Activated CD8-positive, alpha-beta T cell treated with anti-CD3 and anti-CD28 coated beads, Interleukin-2, amount 10 ng/mL, durations not matched to agents 7 days and 5 days (primary cell): ENCODE measurements at regions not wholly inside any gene's neighbourhood (a gene's known extent, or its start where the extent isn't known, plus 50 kb on each side); places are given as distances from the start of the nearest gene placed in this dataset.

Experiments used
- ATAC-seq: fragments of 150-1000 bp; cut with Tn5 transposase; one replicate; pipeline ENCODE4 v1.10.0; 2021; ENCODE audit warnings: moderate library complexity
- CTCF ChIA-PET: fragments of 350-600 bp; sonication (Branson Sonifier 250); formaldehyde crosslinking; loops from one replicate; lab custom pipeline; 2021; ENCODE audit warnings: antibody characterized with exemption; lab: Charles Lee
- POLR2A ChIA-PET: fragments of 350-600 bp; sonication (Branson Sonifier 250); formaldehyde crosslinking; loops from one replicate; lab custom pipeline; 2021; ENCODE audit warnings: antibody characterized with exemption; lab: Charles Lee
- DNase-seq: peaks from one replicate; pipeline ENCODE4 v3.0.0-alpha.2; 2020
- H3K27ac Mint-ChIP-seq: one replicate; pipeline ENCODE4 v1.8.0; 2021; ENCODE audit warnings: mild to moderate bottlenecking, mixed read lengths
- H3K27me3 Mint-ChIP-seq: one replicate; pipeline ENCODE4 v1.8.0; 2021; ENCODE audit warnings: low read depth, mixed read lengths
- H3K36me3 Mint-ChIP-seq: one replicate; pipeline ENCODE4 v1.8.0; 2021; ENCODE audit warnings: low read depth, mixed read lengths
- H3K4me1 Mint-ChIP-seq: one replicate; pipeline ENCODE4 v1.8.0; 2021; ENCODE audit warnings: low read depth, mixed read lengths
- H3K4me3 Mint-ChIP-seq: one replicate; pipeline ENCODE4 v1.8.0; 2021; ENCODE audit warnings: mild to moderate bottlenecking, mixed read lengths
- H3K9me3 Mint-ChIP-seq: one replicate; pipeline ENCODE4 v1.8.0; 2022; ENCODE audit warnings: mixed read lengths; ENCODE audit not compliant: insufficient read depth

GRCh38 chr6:126182650-126183311 lies 157.1 kb upstream of the CENPW start:
- ATAC-seq (no peak), DNase-seq (no peak)
- ChIA-PET CTCF (no interaction called here), POLR2A (no interaction called here)
- H3K27ac Mint-ChIP-seq = no peak overlapping the region
- H3K36me3 Mint-ChIP-seq = no peaks in the 10 kb centered on the region
- no peak overlapping the region for H3K4me3 Mint-ChIP-seq
- H3K4me1 Mint-ChIP-seq = no peaks in the 10 kb centered on the region
- no peaks in the 10 kb centered on the region for H3K27me3 Mint-ChIP-seq
- H3K9me3 Mint-ChIP-seq = no peaks in the 10 kb centered on the region

GRCh38 chr6:126185774-126186173 lies 154.1 kb upstream of the CENPW start:
- Mint-ChIP-seq H3K9me3 (no peaks in the 10 kb centered on the region), H3K4me1 (no peaks in the 10 kb centered on the region), H3K27me3 (no peaks in the 10 kb centered on the region), H3K36me3 (no peaks in the 10 kb centered on the region), H3K27ac (no peak overlapping the region), H3K4me3 (no peak overlapping the region)
- ChIA-PET POLR2A (no interaction called here), CTCF (no interaction called here)
- ATAC-seq (no peak), DNase-seq (no peak)

DNA sequence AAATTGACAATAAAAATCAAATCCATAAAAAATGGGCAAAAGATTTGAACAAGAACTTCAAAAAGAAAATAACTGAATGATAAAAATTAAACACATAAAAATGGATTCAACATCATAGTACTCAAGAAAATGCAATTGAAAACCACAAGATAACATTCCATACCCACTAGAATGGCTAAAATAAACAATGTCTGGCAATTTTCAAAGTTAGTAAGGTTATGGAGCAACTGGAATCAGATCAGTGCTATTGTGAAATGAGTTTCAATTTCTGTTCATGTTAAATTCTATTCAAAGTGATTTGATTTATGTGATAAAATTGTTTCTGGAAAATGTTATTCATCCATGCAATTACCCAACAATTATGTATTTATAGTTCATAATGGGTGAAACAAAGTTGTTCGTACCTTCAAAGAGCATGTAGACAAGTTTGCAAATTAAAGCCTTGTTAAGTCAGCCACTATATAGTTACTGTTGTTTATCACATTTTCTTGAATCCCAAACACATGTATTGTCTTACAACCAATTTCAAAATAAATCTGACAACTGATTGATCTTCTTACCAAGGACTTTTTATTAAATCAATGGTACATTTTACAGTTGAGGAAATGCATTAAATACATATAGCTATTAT lies 151.5 kb upstream of the CENPW start:
- H3K4me3 Mint-ChIP-seq = no peak overlapping the region
- no peaks in the 10 kb centered on the region for H3K27me3 Mint-ChIP-seq
- H3K9me3 Mint-ChIP-seq = no peaks in the 10 kb centered on the region
- no peaks in the 10 kb centered on the region for H3K4me1 Mint-ChIP-seq
- H3K27ac Mint-ChIP-seq = no peak overlapping the region
- no peak for DNase-seq
- ChIA-PET POLR2A (no interaction called here), CTCF (no interaction called here)
- no peaks in the 10 kb centered on the region for H3K36me3 Mint-ChIP-seq
- ATAC-seq = no peak

DNA sequence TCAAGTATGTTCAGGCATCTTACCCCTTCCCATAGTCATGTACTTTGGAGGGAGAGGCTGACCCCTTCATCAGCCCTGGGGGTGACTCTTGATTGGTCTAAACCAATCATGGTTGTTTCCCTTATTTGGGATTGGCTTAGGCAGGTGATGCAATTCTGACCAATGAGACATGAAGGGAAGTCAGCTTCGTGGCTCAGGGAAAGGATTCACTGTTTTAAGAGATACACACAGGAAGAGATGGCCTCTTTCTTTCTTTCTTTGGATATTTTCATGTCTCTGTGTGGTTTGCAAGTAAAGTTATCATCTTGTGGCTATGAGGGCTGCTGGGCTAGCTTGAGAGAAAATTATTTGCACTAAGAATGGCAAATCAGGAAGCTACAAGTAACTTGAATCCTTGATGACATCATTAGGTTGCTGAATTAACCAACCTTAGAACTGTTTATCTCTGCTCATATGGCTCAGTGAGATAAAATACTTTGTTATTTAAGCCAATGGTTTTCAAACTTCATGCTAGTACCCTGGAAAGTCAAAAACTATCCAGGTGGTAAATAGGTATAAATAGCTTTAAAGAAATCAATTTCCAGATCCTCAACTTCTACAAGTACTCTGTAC lies 144.2 kb upstream of the CENPW start:
- Mint-ChIP-seq H3K36me3 (peaks cover 3% of the 10 kb centered on the region), H3K4me3 (no peak overlapping the region), H3K4me1 (peaks cover 11% of the 10 kb centered on the region), H3K27me3 (no peaks in the 10 kb centered on the region), H3K9me3 (peaks cover 3% of the 10 kb centered on the region), H3K27ac (no peak overlapping the region)
- DNase-seq (no peak), ATAC-seq (no peak)
- POLR2A ChIA-PET = no interaction called here
- CTCF ChIA-PET = no interaction called here

DNA sequence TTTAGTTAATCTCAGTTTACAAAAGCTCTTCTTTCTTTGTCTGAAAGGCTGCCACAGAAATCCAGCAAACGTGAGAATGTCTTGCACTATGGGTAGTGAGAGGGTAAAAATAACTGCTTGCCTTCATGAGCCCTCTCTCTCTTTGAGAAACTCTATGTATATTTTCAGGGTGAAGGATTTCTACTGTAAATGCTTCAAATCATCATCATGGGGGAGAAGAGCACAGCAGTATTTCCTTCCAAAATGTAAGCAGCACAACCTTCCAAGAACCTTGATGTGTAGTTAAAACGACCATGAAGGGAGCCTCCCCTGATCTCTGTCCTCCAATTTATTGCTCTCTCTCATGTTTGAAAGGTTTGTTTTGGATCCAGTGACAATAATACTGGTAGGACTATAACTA lies 141.3 kb upstream of the CENPW start:
- ATAC-seq (no peak), DNase-seq (no peak)
- H3K36me3 Mint-ChIP-seq = peaks cover 3% of the 10 kb centered on the region
- no peak overlapping the region for H3K27ac Mint-ChIP-seq
- H3K4me1 Mint-ChIP-seq = peaks cover 11% of the 10 kb centered on the region
- H3K9me3 Mint-ChIP-seq = peaks cover 3% of the 10 kb centered on the region
- no peak overlapping the region for H3K4me3 Mint-ChIP-seq
- ChIA-PET POLR2A (no interaction called here), CTCF (no interaction called here)
- no peaks in the 10 kb centered on the region for H3K27me3 Mint-ChIP-seq

- H3K9me3 Mint-ChIP-seq = peaks cover 3% of the 10 kb centered on the region
- ATAC-seq = peak; percentile 42
- POLR2A ChIA-PET = no interaction called here
- no peak overlapping the region for H3K4me3 Mint-ChIP-seq
- H3K27me3 Mint-ChIP-seq = no peaks in the 10 kb centered on the region
- CTCF ChIA-PET = no interaction called here
- DNase-seq = no peak
- H3K36me3 Mint-ChIP-seq = peaks cover 3% of the 10 kb centered on the region
- no peak overlapping the region for H3K27ac Mint-ChIP-seq
- peaks cover 11% of the 10 kb centered on the region for H3K4me1 Mint-ChIP-seq
Measured at GRCh38 chr6:126199466-126199865, 140.4 kb upstream of the CENPW start.

DNA sequence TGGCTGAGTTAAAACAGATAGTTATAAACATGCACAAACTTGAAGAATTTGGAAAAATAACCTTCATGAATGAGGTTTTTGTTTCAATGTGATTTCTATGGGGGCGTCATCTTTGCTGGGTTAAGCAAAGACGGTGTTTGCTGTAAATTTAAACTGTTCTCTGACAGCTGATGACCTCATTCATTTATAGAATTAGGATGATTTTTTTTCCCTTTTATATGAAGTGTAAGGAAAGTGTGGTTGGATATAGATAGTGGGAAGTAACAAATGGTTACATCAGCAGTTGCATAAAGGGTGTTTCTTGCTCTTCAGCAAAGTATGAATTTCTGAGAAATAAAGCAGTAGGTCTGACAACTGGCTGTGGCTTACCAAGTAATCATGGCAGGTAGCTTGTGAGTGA lies 137.2 kb upstream of the CENPW start:
- POLR2A ChIA-PET = no interaction called here
- peaks cover 6% of the 10 kb centered on the region for H3K4me1 Mint-ChIP-seq
- no peak overlapping the region for H3K4me3 Mint-ChIP-seq
- no peaks in the 10 kb centered on the region for H3K27me3 Mint-ChIP-seq
- H3K36me3 Mint-ChIP-seq = peaks cover 3% of the 10 kb centered on the region
- H3K27ac Mint-ChIP-seq = no peak overlapping the region
- no peaks in the 10 kb centered on the region for H3K9me3 Mint-ChIP-seq
- CTCF ChIA-PET = no interaction called here
- DNase-seq = no peak
- no peak for ATAC-seq

DNA sequence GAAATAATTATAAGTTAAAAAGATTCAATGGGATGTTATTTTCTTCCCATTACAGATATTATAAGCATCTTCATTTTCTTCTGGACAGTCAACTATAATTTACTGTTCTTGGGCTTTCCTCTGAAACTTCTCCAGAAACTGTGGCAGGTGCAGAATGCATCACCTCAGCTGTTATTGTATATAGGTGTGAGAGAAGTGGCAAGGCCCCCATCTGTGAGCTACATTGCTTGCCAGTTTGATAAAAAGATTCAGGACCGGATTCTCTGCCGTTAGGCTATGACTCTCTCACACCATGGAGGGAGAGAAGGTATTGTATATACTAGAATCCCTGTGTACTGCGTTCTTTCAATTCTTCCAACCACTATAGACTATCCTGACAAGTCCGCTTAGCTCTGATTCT lies 135.8 kb upstream of the CENPW start:
- Mint-ChIP-seq H3K9me3 (no peaks in the 10 kb centered on the region), H3K4me1 (peaks cover 6% of the 10 kb centered on the region), H3K27me3 (no peaks in the 10 kb centered on the region), H3K4me3 (no peak overlapping the region), H3K36me3 (peaks cover 3% of the 10 kb centered on the region), H3K27ac (no peak overlapping the region)
- ATAC-seq (no peak), DNase-seq (no peak)
- ChIA-PET CTCF (no interaction called here), POLR2A (no interaction called here)

GRCh38 chr6:126204598-126204997 lies 135.3 kb upstream of the CENPW start:
- ATAC-seq (no peak), DNase-seq (no peak)
- Mint-ChIP-seq H3K27ac (no peak overlapping the region), H3K4me1 (peaks cover 4% of the 10 kb centered on the region), H3K36me3 (peaks cover 3% of the 10 kb centered on the region), H3K27me3 (no peaks in the 10 kb centered on the region), H3K9me3 (no peaks in the 10 kb centered on the region), H3K4me3 (no peak overlapping the region)
- CTCF ChIA-PET = no interaction called here
- POLR2A ChIA-PET = no interaction called here

DNA sequence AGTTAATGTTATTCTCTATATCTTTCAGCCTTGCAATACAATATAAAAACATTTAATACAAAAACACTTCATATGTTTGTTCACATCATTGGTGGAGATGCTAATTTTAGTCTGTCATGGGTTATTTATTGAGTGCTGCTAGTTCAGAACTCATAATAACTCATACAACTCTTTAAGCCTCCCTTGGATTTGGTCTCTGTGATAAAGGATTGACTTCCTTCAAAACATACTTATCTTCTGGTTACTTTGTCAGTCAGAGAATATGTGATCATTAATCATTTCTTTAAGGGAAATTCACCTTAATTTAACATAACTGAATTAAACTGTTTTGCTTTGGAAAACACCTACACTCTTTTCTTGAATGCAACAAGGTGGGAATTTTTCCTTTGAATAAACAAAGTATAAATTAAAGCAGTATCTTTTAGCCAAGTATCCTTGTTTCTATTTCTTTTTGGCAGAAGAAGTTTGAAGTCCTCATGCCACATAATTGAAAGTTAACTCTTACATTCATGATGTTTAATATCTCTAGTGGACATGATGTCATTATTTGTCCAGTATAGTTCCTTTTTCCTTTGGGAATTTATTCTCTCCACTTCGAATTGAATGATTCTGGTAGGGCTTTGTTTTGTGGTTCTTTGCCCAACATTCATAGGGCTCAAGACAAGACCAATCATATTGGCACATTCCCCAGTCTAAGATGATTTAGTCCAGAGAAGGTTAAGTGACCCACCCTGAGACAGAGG lies 133.2 kb upstream of the CENPW start:
- POLR2A ChIA-PET = no interaction called here
- CTCF ChIA-PET = no interaction called here
- no peak for DNase-seq
- no peaks in the 10 kb centered on the region for H3K27me3 Mint-ChIP-seq
- H3K9me3 Mint-ChIP-seq = no peaks in the 10 kb centered on the region
- H3K36me3 Mint-ChIP-seq = no peaks in the 10 kb centered on the region
- no peak for ATAC-seq
- H3K4me3 Mint-ChIP-seq = no peak overlapping the region
- H3K27ac Mint-ChIP-seq = no peak overlapping the region
- no peaks in the 10 kb centered on the region for H3K4me1 Mint-ChIP-seq

DNA sequence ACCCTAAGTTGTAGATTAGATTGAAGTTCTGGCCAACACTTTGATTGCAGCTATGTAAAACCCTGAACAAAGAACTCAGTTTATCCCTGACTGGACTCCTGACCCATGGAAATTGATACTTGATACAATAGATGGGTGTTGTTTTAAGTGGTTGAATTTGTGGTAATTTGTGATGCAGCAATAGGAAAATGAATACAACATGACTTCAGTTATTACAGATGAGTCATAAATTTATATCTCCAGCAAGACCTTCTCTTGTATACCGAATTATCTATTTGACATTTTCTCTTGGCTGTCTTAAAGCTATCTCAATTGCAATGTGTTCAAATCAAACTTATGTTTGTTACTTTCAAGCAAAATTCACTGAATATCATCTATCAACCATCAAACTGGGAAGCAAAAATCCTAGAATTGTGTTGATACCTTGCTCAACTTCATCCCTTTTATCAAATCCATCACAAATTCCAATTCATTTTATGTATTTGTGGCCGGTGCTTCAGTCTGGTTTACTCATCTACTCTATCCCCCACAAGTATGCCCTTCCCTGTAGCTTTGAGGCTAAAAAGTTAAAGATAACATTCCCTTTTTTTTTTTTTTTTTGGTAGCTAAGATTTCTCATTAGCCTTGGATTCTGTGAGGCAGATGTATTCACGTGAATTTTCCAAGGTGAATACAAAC lies 129.4 kb upstream of the CENPW start:
- no peak for ATAC-seq
- Mint-ChIP-seq H3K4me3 (no peak overlapping the region), H3K4me1 (no peaks in the 10 kb centered on the region), H3K27me3 (peaks cover 7% of the 10 kb centered on the region), H3K9me3 (no peaks in the 10 kb centered on the region), H3K36me3 (no peaks in the 10 kb centered on the region), H3K27ac (no peak overlapping the region)
- DNase-seq = no peak
- ChIA-PET POLR2A (no interaction called here), CTCF (no interaction called here)

DNA sequence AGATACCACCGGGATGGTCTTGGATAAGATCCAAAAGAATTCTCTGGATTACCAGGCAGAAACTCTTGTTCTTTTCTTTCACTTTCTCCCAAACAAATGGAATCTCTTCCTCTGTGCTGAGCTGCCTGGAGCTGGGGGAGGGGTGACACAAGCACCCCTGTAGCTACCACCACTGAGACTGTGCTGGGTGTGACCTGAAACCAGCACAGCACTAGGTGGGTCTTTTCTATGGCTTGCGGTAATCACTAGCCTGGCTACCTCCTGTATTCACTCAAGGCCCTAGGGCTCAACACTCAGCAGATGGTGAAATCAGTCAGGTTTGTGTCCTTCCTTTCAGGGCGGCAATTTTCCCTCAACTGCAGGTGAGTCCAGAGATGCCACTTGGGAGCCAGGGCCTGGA lies 122.4 kb upstream of the CENPW start:
- no peak for ATAC-seq
- Mint-ChIP-seq H3K4me1 (no peaks in the 10 kb centered on the region), H3K9me3 (no peaks in the 10 kb centered on the region), H3K36me3 (no peaks in the 10 kb centered on the region), H3K4me3 (no peak overlapping the region), H3K27ac (no peak overlapping the region), H3K27me3 (peaks cover 7% of the 10 kb centered on the region)
- POLR2A ChIA-PET = no interaction called here
- CTCF ChIA-PET = no interaction called here
- no peak for DNase-seq
